ENCODE measurements at regions not wholly inside any gene's neighbourhood (a gene's known extent, or its start where the extent isn't known, plus 50 kb on each side); places are given as distances from the start of the nearest gene placed in this dataset.
"Not testable (repeated sequence)": the region's sequence is repeated elsewhere in the genome, so short reads cannot be mapped to it uniquely, and the experiment has no call there.

GRCh38 chr6:113027780-113028179 is 680.6 kb downstream of the RFPL4B start:
- no peak for ATAC-seq
- no TSS peak for BruUV-seq (replicated peaks)

GRCh38 chr6:113029161-113029560 is 682.0 kb downstream of the RFPL4B start:
- intact Hi-C loops (cut with micrococcal nuclease); POLR2A ChIA-PET; H3K27ac ChIP-seq (ENCODE audit: low read depth, low read length); H3K79me2 ChIP-seq (ENCODE audit: insufficient read depth, low read length); H3K36me3 ChIP-seq (ENCODE audit: control insufficient read depth in 1 of 2, insufficient read depth in 2 of 2, low read length in 2 of 2); H3K4me1 ChIP-seq (ENCODE audit: control insufficient read depth in 1 of 2, insufficient read depth in 2 of 2, low read length in 2 of 2); H3K4me2 ChIP-seq (ENCODE audit: low read length); H2AFZ ChIP-seq (ENCODE audit: low read depth, low read length, poor library complexity, severe bottlenecking); CTCF ChIA-PET; H3K4me3 ChIP-seq (replicated peaks in 1 of 2; ENCODE audit: low read depth in 1 of 2, low read length in 2 of 2); H3K9ac ChIP-seq (ENCODE audit: low read length); BruUV-seq (replicated peaks); H3K9me2 ChIP-seq (ENCODE audit: insufficient read depth); H3K9me3 ChIP-seq (ENCODE audit: control insufficient read depth in 1 of 2, insufficient read depth in 1 of 2, low read depth in 1 of 2, low read length in 2 of 2); DNase-seq (ENCODE audit: low read depth, low spot score); H4K20me1 ChIP-seq (ENCODE audit: insufficient read depth); H3K27me3 ChIP-seq (ENCODE audit: insufficient read depth, low read length); ATAC-seq; RAD21 ChIA-PET (ENCODE audit: low non-redundant PET in 1 of 2, low total read pairs in 2 of 2, uncharacterized antibody in 2 of 2, unreplicated experiment in 2 of 2): not testable (repeated sequence)

More at GRCh38 chr6:113027780-113028179, 680.6 kb downstream of the RFPL4B start:
- Histone ChIP-seq H3K27me3 (ENCODE audit: insufficient read depth, low read length) (no peaks in the 10 kb centered on the region), H3K4me3 (replicated peaks in 1 of 2; ENCODE audit: low read depth in 1 of 2, low read length in 2 of 2) (no peak overlapping the region), H3K9ac (ENCODE audit: low read length) (no peak overlapping the region), H3K9me3 (ENCODE audit: control insufficient read depth in 1 of 2, insufficient read depth in 1 of 2, low read depth in 1 of 2, low read length in 2 of 2) (no peaks in the 10 kb centered on the region), H3K9me2 (ENCODE audit: insufficient read depth) (no peaks in the 10 kb centered on the region), H3K36me3 (ENCODE audit: control insufficient read depth in 1 of 2, insufficient read depth in 2 of 2, low read length in 2 of 2) (no peaks in the 10 kb centered on the region), H2AFZ (ENCODE audit: low read depth, low read length, poor library complexity, severe bottlenecking) (no peak overlapping the region), H3K4me1 (ENCODE audit: control insufficient read depth in 1 of 2, insufficient read depth in 2 of 2, low read length in 2 of 2) (no peaks in the 10 kb centered on the region), H4K20me1 (ENCODE audit: insufficient read depth) (no peaks in the 10 kb centered on the region), H3K79me2 (ENCODE audit: insufficient read depth, low read length) (no peaks in the 10 kb centered on the region), H3K27ac (ENCODE audit: low read depth, low read length) (no peak overlapping the region), H3K4me2 (ENCODE audit: low read length) (no peak overlapping the region)
- TF ChIP-seq SIN3A (IDR thresholded peaks at IDR 0.05; ENCODE audit: low read depth) = no peak
- TF ChIP-seq POLR2A (IDR thresholded peaks at IDR 0.05; ENCODE audit: borderline replicate concordance, extremely low read depth, insufficient read depth, insufficient read length) = no peak
- TF ChIP-seq CTCF (IDR thresholded peaks at IDR 0.05 in 2 of 3, conservative IDR thresholded peaks at IDR 0.05 in 1 of 3; ENCODE audit: borderline replicate concordance in 1 of 3, insufficient read depth in 1 of 3, low read depth in 2 of 3, low read length in 2 of 3) = no peak
- TF ChIP-seq JUND (IDR thresholded peaks at IDR 0.05) = no peak
- no peak for TF ChIP-seq RAD21 (IDR thresholded peaks at IDR 0.05; ENCODE audit: low read depth)
- TF ChIP-seq EGR1 (IDR thresholded peaks at IDR 0.05; ENCODE audit: low read depth) = no peak
- ChIA-PET CTCF (no interaction called here), RAD21 (ENCODE audit: low non-redundant PET in 1 of 2, low total read pairs in 2 of 2, uncharacterized antibody in 2 of 2, unreplicated experiment in 2 of 2) (no interaction called here), POLR2A (no interaction called here)
- DNase-seq (ENCODE audit: low read depth, low spot score) = no peak
- intact Hi-C loops (cut with micrococcal nuclease) = no loop called here
